ENCODE measurements at regions not wholly inside any gene's neighbourhood (a gene's known extent, or its start where the extent isn't known, plus 50 kb on each side); places are given as distances from the start of the nearest gene placed in this dataset.
"Not testable (repeated sequence)": the region's sequence is repeated elsewhere in the genome, so short reads cannot be mapped to it uniquely, and the experiment has no call there.

DNA sequence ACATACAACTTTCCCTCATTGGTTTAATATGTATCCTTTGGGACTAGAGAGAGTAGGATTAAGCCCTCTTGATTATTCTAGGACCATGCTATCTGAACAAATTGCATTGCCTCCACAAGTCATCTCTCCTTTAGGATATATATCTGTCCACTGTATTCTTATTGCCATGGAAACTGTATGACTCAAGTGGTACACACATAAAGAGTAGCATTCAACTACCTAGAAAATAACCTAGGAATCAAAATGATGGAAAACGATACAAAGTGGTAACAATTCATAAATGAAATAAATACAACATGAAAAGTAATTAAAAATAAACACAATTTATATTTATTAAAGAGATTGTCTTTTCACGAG is 212.1 kb upstream of the P2RY1 start:
- no peak for DNase-seq

DNA sequence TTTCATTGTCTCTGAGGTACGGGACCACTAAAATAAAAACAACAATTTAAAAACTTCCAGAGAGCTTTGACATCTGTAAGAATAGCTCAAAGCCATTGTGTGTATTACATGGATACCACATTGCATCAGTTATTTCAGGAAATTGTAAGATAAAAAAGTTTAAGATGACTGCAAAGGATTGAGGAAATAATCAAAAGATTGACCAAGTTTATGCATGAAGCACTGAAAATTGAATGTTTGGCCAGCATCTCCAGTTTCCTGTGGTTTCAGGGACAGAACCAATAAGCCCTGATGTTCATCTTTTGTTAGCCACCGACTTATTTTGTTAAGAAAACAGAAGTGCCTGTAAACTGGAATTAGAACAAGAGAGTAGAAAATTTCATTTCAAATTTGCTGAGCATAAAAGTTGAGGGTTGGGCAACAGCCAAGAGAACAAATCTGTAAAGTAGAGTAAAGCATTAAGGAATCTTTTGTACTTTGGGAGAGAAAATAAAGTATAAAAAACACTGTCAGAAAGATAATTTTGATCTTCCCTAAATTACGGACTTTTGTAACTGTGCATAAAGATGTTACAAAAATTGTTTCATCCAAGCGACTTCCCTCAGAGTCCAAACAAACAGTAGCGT is 211.5 kb upstream of the P2RY1 start:
- no peak for DNase-seq

DNA sequence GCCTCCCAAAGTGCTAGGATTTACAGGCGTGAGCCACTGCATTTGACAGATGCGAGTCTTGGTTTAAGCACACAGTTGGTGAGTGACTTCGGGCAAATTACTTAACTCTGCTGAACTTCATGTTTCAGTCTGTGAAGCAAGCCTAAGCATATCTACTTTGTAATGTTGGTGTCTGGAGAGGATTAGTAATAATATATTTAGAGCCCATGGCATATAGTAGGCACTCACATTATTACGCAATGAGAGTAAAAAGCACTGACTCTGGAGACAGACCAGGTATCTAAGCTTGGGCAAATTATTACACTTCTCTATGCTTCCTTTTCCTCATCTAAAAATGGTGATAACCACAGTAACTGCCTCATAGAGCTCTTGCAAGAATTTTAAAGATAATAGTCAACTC is 208.7 kb upstream of the P2RY1 start:
- DNase-seq: no peak

DNA sequence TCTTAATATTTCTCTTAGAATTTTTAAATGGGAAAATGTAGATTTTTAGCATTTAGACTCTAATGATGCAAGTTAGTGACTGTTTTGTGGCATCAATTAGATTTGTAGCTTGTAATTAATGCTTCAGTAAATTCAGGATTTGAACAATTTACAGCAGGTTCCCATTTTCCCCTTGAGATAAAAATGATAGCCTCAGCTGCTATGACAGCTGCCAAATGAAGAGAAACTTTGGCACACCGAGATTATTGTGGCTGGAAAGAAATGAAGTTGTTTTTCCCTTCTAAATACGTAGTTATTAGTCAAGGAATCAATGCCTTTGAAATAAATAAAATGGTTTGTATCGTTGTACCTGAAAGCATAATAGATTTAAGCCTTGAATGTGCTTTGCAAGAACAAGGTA is 206.4 kb upstream of the P2RY1 start:
- no peak for DNase-seq

DNA sequence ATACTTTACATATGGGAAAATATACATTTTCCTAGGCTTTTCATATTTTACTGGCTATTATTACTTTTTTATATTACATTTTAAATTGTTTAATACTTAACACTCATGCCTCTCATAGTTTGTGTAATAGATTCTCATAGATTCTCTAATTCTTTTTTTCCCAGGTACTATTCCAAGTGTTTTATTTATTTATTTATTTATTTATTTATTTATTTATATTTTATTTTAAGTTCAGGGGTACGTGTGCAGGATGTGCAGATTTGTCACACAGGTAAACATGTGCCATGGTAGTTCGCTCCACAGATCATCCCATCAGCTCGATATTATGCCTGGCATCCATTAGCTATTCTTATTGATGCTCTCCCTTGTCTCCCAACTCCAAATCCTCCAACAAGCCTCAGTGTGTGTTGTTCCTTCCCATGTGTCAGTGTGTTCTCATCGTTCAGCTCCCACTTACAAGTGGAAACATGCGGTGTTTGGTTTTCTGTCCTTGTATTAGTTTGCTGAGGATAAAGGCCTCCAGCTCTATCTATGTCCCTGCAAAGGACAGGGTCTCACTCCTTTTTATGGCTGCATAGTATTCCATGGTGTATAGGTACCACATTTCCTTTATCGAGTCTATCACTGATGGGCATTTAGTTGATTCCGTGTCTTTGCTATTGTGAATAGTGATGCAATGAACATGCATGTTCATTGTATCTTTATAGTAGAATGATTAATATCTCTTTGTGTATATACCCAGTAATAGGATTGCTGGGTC is 205.4 kb upstream of the P2RY1 start:
- no peak for DNase-seq

DNA sequence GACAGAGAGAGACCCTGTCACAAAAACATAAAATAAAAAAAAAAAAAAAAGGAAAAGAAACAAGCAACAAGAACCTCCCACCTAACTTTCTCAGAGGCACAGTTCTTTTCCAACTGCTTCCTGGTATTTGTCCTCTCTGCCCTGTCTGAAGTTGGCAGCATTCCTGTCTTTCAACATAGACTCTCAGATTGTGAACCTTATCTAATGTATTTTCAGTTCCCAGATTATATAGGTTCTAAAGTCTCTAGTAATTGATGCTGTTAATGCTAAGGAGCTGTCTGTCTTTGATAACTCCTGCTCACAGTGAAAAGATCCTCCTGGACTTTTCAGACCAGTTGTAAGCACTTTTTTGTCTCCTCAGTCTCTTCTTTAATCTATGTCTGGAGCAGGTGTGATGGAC is 199.5 kb upstream of the P2RY1 start:
- DNase-seq: no peak

DNA sequence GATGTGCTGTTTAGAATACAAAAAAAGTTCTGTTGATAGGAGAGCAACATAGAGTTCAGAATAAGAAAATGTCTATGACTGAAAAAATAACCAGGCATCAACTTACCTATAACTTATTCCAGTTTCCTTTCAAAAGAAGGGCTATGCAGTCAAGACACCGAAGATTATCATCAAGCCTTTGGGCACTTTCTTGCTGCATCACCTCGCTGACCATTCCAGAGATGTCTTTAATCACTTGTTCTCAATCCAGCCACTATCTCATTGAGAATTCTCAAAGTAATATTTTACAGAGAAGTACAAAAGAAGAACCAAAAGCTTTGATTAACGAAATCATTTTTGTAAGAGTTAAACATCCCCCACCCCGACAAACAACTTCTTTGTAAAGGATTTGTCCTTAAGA is 198.3 kb upstream of the P2RY1 start:
- DNase-seq: no peak

DNA sequence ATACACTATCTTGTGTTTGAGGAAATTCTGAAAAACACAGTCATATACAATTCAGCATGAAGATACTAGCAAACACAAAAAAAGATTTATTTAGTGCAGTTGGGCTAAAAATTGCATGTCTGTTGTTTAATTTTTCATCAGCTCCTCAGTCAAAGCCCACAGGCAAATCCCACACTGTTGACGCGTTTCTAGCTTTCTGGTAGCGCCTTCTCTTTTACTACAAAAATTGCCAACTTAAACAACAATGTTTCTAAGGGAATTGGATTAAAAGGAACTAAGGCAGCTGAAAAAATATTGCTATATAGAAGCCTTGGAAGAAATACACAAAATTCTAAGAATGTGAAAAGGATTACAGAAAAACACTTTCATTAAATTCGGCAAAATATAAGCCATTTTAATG is 196.7 kb upstream of the P2RY1 start:
- DNase-seq: no peak

DNA sequence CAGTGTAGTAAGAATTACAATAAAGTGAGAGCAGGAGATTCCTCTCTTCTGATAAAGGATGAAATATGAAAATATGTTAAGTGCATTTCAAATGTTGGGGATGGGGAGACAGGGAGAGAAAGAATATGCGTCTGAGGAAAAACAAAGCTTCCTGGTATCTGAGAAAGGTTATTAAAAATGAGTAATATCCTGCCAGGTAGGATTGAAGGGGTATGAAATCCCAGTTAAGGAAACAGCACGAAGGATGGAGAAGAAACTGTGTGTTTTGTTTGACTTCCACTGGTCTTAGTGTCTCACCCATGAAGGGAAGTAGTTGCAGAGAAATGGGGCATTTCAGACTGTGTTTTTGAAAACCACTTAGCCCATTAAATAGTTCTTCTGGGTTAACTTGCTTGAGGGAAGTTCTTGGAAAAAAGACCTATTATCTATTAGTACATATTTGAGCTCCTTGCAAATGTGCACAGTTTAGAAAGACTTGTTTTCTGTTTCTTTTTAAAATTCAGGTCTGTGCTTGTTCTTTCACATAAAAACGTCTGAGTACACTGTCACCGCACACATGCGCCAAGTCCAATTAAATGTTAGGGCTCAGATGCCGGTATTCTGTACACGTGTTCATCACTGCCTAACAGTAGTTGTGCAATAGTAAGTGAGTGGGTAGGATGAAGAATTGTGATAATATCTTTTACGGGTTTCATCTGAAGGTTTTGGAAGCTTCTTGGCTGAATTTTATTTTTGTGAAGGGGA is 196.1 kb upstream of the P2RY1 start:
- DNase-seq: no peak

DNA sequence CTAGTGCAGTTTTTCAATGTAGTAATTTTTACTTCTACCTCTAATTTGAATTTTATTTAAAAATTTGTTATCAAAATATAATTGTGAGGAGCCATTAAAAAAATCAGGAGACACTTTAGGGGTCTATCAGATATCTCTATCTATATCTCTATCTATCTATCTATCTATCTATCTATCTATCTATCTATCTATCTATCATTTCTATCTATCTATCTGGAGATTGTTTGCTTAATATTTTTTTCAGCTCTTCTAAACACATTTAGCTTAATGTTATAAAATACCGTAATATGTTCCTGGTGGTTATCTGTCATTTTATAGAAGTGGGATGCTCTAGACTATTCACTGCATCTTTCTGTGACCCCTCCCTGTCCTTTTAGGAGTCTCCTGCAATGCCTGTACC is 193.7 kb upstream of the P2RY1 start:
- DNase-seq: no peak

DNA sequence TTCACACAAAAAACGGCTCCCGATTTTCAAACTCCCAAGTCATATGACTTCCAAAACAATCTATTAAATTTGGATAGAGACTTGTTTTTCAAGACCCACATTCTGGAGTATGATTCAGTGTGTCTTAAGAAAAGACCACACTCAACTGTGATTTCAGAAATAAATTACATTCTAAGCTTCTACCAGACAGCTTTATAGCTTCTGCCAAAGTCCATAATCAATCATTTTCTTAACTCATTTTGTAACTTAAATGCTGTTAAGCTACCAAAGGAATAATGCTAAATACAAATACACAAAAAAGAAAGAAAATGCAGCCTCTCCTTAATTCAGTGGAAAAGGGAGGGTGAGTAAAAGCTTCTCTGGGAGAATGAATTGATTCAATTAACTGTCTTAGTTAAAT is 192.3 kb upstream of the P2RY1 start:
- DNase-seq: no peak

DNA sequence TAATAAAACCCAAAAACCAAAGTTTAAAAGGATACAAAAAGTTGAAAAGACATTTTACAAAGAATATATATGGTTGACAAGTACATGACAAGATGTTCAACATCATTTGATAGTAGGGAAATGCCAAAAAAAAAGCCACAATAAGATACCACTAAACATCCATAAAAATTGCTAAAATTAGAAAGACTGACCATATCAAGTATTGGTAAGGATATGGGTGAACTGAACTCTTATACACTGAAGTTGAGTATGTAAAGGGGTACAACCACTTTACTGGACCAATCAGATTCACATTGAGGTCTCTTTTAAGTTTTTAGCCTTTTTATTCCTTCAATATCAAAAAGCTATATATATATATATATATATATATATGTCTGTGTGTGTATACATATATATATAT is 190.5 kb upstream of the P2RY1 start:
- DNase-seq: no peak

DNA sequence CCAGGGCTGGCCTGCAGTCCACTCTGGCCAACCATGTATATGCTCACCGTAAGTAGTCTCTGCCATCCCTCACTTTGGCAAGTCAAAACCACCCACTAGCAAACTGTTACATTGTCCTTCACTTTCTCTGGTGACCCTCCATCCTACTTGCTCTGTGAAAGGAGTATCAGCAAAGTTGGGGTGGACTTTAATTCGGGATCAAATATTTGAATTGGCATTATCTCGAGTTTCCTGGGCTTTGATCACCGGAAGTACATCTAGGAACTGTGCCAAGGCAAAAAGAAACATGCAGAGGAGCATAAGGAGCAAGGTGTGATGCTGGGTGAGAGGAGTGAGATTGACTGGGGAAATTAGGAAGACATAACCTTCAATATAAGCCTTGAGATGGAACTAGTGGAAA is 188.9 kb upstream of the P2RY1 start:
- DNase-seq: no peak

DNA sequence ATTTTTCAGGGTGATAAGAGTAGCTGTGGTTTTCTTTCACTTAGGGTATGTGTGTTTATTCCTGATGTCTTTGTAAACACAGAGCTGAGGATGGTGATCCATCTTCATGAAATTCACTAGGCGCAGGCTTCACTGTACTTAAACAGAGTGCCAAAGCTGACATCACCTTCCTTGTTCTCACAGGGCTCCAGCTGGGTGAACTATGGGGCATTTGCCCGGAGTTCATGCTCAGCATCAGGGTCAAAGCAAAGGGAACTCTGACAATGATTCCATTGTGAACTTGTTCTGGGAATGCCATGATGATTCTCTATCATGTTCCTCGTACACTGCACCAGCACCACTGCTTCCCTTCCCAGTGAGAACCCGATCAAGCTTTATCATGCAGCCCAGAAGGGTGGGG is 184.8 kb upstream of the P2RY1 start:
- DNase-seq: no peak

DNA sequence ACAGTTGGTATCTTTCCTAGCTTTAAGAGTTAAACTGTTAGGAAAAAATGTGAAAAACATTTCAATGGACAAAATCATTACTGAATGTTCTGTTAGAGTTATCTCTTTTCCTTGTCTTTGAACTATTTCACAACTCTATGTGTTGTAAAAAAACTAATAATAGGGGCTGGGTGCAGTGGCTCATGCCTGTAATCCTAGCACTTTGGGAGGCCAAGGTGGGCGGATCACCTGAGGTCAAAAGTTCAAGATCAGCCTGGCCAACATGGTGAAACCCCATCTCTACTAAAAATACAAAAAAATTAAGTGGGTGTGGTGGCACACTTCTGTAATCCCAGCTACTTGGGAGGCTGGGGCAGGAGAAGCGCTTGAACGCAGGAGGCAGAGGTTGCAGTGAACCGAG is 184.0 kb upstream of the P2RY1 start:
- not testable (repeated sequence) for DNase-seq

DNA sequence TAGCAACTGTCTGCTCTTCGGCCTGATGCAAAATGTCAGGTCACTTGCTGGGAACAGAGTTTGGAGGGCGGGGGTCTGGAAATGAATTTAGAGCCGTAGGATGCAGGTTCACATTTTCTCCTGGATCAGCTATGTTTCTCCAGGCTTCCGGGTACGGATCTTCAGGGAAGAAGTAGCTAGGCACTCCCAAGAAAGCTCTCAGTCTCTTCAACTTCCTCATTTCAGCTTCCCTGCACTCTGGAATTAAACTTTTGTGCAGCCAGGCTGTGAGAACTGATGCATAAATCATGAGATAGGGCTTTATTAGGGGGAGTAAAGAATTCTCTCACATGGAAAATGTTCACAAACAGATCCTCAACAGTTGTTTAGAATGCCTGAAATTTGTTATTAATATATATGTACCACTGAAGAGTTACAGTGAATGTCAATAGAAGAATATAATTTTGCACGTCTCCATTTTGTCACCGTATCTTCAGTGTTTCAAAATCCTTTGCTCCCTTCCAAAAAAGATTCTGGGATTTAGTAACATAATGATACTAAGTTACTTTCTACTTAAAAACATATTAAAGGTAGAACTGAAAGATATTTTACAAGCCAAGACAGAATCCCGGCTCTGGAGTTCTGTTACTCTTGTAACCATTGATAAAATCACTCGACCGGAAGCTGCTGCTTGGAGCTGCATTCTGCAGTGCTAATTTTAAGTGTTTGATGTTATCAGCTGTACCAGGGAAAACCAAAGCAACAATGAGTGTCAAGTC is 178.5 kb upstream of the P2RY1 start:
- DNase-seq: peak; percentile 38

DNA sequence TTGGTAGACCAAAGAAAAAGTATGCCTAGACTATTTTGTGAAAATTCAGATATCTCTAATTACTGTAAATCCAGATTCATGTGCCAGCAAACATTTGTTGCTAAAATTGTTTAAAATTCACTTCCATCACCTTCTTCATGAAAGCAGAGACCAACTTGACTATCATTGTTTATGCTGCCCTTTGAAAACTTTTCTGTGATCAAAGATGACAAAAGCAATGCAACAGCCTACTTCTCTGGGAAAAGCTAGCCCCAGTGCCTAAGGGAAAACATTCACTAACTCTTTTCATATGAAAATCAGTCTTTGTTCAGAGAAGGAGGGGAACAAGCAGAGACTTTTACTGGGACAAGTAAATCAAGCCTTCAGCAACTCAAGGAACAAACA is 178.0 kb upstream of the P2RY1 start:
- no peak for DNase-seq

DNA sequence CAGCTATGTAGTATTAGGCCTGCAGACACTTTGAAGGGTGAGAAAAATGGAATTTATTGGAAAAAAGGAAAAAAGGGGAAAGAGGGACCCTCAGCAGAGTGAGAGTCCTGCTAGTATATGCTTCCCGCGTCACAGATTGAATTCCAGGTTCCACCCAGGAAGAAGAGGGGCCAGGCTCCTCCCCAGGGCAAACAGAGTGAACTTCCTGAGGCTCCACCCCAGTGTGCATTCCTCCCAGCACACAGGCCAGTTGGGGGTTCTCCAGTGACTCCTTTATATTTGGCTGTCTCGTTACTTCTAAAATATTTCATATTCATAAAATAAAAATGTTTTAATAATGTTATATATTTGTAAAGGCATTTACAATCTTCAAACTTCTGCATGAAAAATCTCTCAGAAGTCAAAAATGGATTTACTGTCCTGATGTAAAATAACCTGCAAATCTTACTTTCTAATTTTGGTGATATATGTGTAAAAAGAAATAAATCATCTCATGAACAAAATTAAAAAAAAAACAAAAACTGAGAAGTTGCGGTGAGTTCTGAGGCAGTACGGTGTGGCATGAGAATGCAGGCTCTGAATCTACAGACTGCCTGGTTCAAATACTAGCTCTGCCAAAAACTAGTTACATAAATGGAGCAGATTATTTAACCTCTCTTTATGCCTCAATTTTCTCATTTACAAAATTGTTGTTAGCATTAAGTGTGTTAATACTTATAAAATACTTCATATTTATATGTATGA is 175.8 kb upstream of the P2RY1 start:
- no peak for DNase-seq

DNA sequence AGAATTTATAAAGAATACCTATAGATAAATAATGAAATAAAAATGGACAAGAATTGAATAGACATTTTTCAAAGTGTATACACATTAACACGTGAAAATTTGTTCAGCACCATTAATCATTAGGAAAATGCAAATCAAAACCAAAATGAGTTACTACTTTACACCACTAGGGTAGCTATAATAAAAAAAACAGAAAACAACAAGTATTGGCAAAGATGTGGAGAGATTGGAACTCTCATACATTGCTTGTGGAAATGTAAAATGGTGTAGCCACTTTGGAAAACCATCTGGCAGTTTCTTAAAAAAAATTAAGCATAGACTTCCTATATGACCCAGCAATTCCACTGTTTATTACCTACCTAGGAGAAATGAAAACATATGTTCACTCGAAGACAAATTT is 172.8 kb upstream of the P2RY1 start:
- DNase-seq: no peak

DNA sequence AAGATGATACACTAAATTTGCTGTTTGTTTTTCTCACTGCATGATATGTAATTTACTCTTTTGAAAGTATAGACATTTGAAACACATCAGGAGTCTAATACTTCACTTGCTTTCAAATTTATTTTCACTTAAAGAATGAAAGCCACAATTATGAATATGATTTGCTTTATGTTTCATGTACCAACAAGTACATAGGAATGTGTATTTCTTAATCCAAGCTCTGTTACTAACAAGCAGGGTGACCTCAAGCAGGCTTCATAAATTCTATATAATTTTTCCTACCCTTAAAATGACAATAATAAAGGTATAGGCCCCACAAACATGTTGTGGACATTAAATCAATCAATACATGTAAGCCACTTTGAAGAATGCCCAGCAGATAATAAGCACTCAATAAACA is 170.2 kb upstream of the P2RY1 start:
- DNase-seq: no peak

DNA sequence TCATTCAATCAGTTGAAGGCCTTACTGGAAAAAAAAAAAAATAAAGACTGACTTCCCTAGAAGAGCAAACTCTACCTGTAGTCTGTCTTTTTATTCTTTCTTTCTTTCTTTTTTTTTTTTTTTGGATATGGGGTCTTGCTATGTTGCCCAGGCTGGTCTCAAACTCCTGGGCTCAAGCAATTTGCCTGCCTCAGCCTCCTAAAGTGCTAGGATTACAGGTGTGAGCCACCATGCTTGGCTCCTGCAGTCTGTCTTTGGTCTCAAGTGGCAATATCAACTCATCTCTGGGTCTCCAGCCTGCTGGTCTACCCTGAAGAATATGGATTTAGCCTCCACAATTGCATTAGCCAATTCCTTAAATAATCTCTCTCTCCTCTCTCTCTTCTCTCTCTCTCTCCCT is 167.7 kb upstream of the P2RY1 start:
- no peak for DNase-seq

DNA sequence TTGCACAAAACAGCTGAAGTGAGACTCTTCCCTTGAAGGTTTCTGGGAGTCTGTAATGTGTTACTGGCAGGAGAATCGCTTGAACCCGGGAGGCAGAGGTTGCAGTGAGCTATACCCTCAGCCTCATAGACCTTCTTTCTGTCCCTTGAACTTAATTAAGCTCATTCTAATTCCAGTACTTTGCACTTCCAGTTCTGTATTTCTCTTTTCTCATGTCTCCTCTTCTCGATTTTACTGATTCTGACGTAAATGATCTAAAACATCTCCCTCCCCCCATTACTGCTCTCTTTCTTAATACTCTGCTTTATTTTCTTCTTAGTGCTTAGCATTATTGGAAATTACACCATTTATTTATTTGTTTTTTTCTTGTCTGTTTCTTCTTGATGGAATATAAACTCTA is 165.4 kb upstream of the P2RY1 start:
- no peak for DNase-seq
